SK-N-MC (cell line): ENCODE measurements at regions not wholly inside any gene's neighbourhood (a gene's known extent, or its start where the extent isn't known, plus 50 kb on each side); places are given as distances from the start of the nearest gene placed in this dataset.

Experiments used
- DNase-seq: peaks from one replicate; pipeline ENCODE4 v3.0.0-alpha.2; 2011; ENCODE audit warnings: low read depth, low spot score
- H3K27ac ChIP-seq: fragments of 200-600 bp; sonication (generic); 2 replicates; pipeline ENCODE4 v1.5.1; 2016; ENCODE audit warnings: mixed run types
- H3K36me3 ChIP-seq: fragments of 200-600 bp; sonication (generic); 2 replicates; pipeline ENCODE4 v1.6.1; 2017; ENCODE audit warnings: antibody characterized with exemption, low read length, mixed read lengths; ENCODE audit not compliant: insufficient read depth
- H3K4me3 ChIP-seq: fragments of 200-600 bp; sonication (generic); 2 replicates; pipeline ENCODE4 v1.5.1; 2016
- H3K9ac ChIP-seq: fragments of 200-600 bp; sonication (generic); 2 replicates; pipeline ENCODE4 v1.8.0; 2017; ENCODE audit warnings: mixed run types, mixed read lengths; ENCODE audit not compliant: insufficient read length
- H3K9me3 ChIP-seq: fragments of 200-600 bp; sonication (generic); 2 replicates; pipeline ENCODE4 v1.6.1; 2017; ENCODE audit warnings: low read depth, mild to moderate bottlenecking, antibody characterized with exemption, low read length, moderate library complexity, mixed read lengths
- EZH2 ChIP-seq: fragments of 200-600 bp; sonication (generic); IDR thresholded peaks from one replicate; pipeline ENCODE4 v1.6.1; 2017; ENCODE audit warnings: antibody characterized with exemption
- FOXP2 ChIP-seq: optimal IDR thresholded peaks from 2 replicates; pipeline ENCODE3; 2011; ENCODE audit warnings: mild to moderate bottlenecking, moderate library complexity; ENCODE audit not compliant: insufficient read depth; ENCODE audit errors: extremely low read length, control extremely low read depth
- POLR2AphosphoS5 ChIP-seq: IDR thresholded peaks from 2 replicates; pipeline ENCODE4 v1.6.1; 2012; ENCODE audit warnings: mild to moderate bottlenecking, low read depth, low read length, borderline replicate concordance

DNA sequence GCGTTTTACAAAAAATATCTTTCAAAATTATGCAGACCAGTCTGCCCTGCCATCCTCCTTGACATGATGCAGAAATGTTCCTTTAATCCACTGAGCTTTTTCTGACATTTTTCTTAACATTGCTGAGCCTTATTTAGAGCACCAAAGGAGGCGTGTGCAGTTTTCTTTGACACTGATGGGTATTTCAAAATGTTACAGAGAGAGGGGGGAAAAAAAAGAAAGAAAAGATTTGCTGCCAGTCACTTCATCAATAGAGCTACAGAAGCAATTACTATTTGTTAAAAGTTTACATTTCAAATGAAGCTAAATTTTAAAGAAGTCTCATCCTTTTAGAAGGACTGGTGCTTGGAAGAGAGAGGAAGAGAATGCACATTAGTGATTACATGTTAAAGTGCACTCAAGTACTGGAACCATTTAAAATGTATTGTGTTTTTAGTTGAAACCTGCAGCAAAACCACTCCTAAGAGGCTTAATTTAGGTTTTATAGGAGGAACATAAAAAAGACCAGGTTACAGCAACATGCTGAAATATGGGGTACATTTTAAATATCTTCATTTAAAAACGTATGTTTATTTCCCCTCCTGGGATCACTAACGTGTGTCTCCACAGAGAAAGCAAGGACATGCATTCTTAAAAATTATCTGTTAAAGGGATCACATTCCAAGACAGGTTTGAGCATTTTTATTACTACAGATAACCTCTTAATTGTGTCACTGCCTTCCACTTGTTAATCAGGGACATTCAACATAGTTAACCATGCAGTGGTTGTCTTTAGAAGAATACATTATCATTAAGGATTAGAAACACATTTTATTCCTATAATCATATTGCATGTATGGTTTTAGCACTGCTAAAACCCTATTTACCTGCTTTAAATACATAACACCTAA is 258.4 kb downstream of the MEIS1 start:
- peak overlapping the region; percentile 74 for H3K9ac ChIP-seq
- peak overlapping the region; percentile 80 for H3K4me3 ChIP-seq
- peak overlapping the region; percentile 97 for H3K27ac ChIP-seq
- no peaks in the 10 kb centered on the region for H3K9me3 ChIP-seq
- no peak for DNase-seq
- no peaks in the 10 kb centered on the region for H3K36me3 ChIP-seq
- TF ChIP-seq POLR2AphosphoS5 (no peak), EZH2 (no peak), FOXP2 (no peak)

- no peaks in the 10 kb centered on the region for H3K36me3 ChIP-seq
- DNase-seq: no peak
- peak overlapping the region; percentile 80 for H3K4me3 ChIP-seq
- TF ChIP-seq FOXP2 (no peak), POLR2AphosphoS5 (no peak), EZH2 (no peak)
- peak overlapping the region; percentile 97 for H3K27ac ChIP-seq
- no peaks in the 10 kb centered on the region for H3K9me3 ChIP-seq
- H3K9ac ChIP-seq: no peak overlapping the region
These were observed 259.3 kb downstream of the MEIS1 start for GRCh38 chr2:66694087-66694860.

DNA sequence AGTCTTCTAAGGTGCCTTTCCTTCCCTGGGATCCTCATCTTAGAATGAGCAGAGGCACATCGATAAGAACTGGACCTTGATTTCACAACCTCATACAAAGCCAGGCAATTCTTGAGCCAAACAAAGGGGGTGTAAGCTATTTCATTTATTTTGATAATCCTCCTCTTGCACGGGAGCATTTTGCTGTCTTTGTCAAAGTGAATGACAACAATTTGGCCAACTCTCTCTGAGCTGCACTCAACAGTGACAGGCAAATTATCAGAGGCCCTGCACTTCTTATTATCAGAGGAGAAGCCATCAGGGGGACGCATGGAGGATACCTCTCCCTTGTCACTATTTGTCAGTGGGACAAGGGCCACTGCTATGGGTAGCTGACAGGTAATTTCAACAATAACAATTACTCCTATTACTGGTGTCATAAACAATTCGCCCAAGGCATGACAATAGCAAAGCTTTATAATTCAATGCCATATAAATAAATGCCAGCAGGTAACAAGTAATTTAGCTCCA is 260.4 kb downstream of the MEIS1 start:
- H3K27ac ChIP-seq: no peak overlapping the region
- no peak for TF ChIP-seq POLR2AphosphoS5
- no peak for TF ChIP-seq FOXP2
- TF ChIP-seq EZH2: no peak
- no peak for DNase-seq

GRCh38 chr2:66696374-66696773 is 261.4 kb downstream of the MEIS1 start:
- Histone ChIP-seq H3K9ac (no peak overlapping the region), H3K36me3 (no peaks in the 10 kb centered on the region), H3K4me3 (no peak overlapping the region), H3K27ac (peak overlapping the region; percentile 43), H3K9me3 (no peaks in the 10 kb centered on the region)
- no peak for DNase-seq
- TF ChIP-seq EZH2: no peak
- TF ChIP-seq FOXP2: peak; percentile 57
- no peak for TF ChIP-seq POLR2AphosphoS5

More for the DNA sequence above, 260.4 kb downstream of the MEIS1 start:
- Histone ChIP-seq H3K4me3 (no peak overlapping the region), H3K9me3 (no peaks in the 10 kb centered on the region), H3K36me3 (no peaks in the 10 kb centered on the region), H3K9ac (no peak overlapping the region)

DNA sequence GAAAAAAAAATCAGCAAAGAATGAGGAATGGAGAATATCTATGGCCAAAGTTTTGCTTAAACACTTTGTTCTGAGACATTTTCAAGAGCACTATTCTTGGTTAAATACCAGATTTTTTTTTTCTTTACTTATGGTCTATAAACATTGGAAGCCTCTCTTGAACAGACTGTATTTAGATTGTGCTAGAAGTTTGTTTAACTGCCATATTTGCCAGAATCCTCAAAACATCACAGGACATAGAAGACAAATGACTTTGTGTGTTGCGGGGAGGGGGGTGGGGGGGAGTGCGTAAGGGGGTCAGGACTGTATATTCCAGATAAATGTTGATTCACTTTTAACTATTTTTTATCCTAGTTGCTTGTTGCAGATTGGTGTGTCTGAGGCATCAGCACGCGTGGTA is 262.0 kb downstream of the MEIS1 start:
- no peak for DNase-seq
- H3K9me3 ChIP-seq: no peaks in the 10 kb centered on the region
- H3K9ac ChIP-seq: peak overlapping the region; percentile 8
- TF ChIP-seq FOXP2 (no peak), POLR2AphosphoS5 (no peak), EZH2 (no peak)
- no peak overlapping the region for H3K4me3 ChIP-seq
- no peaks in the 10 kb centered on the region for H3K36me3 ChIP-seq
- H3K27ac ChIP-seq: peak overlapping the region; percentile 43

DNA sequence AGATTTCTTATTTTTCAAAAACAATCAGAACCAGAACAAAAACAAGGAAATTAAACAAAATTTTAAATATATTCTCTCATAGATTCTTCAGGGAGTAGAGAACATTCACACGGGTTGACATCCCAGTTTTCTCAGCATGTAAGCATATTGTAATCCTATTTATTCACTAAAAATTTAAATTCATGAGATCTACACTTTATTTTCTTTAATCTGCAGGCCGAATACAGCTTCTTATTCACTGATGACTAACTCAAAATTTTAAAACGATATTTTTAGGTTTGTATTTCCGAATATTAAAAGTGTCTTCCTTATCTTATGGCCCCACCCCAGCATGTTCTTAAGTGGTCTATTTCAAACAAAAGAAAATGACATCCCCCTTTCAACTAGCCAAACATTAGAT is 262.4 kb downstream of the MEIS1 start:
- DNase-seq: no peak
- H3K9me3 ChIP-seq: no peaks in the 10 kb centered on the region
- peak overlapping the region; percentile 67 for H3K27ac ChIP-seq
- no peak overlapping the region for H3K4me3 ChIP-seq
- H3K36me3 ChIP-seq: no peaks in the 10 kb centered on the region
- peak overlapping the region; percentile 8 for H3K9ac ChIP-seq
- TF ChIP-seq EZH2 (no peak), FOXP2 (no peak), POLR2AphosphoS5 (no peak)

DNA sequence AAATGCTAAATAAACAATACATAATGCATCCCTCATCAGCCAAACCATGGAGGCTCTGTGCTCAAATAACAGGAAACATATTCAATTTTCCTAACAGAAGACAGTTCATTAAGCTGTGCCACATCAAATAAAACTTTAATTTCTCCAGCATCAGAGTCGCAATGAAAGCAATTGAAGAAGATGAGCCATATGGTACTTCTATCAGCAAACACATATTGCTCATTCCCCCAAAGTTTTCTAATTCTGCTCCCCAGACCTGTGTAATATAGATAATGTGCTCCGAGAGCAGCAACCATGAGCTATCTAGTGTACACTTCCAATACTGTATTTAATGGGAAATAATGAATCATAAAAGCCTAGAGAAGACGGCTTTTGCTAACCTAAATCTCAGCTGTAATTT is 263.2 kb downstream of the MEIS1 start:
- TF ChIP-seq POLR2AphosphoS5 (no peak), FOXP2 (no peak), EZH2 (no peak)
- Histone ChIP-seq H3K27ac (peak overlapping the region; percentile 67), H3K9me3 (no peaks in the 10 kb centered on the region), H3K4me3 (no peak overlapping the region), H3K36me3 (no peaks in the 10 kb centered on the region), H3K9ac (no peak overlapping the region)
- no peak for DNase-seq
